GM12878 (cell line): ENCODE measurements at regions not wholly inside any gene's neighbourhood (a gene's known extent, or its start where the extent isn't known, plus 50 kb on each side); places are given as distances from the start of the nearest gene placed in this dataset.

ENCODE experiments used
- ATAC-seq: fragments of 200-7000 bp; cut with Tn5 transposase; 3 replicates; pipeline ENCODE4 v1.9.1; 2020; ENCODE audit warnings: mild to moderate bottlenecking, moderate library complexity
- BruUV-seq: library from RNA; stranded (reverse); fragments of 400-500 nt; replicated peaks from 2 replicates; lab custom pipeline; 2021; lab: Mats Ljungman, UMichigan
- CTCF ChIA-PET: fragments of 300-600 bp; sonication (Branson Sonifier 250); formaldehyde crosslinking; extraction: SDS; loops from one replicate; lab custom pipeline; 2021; ENCODE audit warnings: inconsistent platforms; lab: Yijun Ruan, JAX
- POLR2A ChIA-PET: fragments of 350-600 bp; formaldehyde crosslinking; extraction: SDS; loops from one replicate; lab custom pipeline; 2021; ENCODE audit warnings: inconsistent platforms; lab: Charles Lee
- RAD21 ChIA-PET: fragments of 300-600 bp; sonication (Branson Sonifier 250); formaldehyde crosslinking; loops from one replicate; lab custom pipeline; 2023; ENCODE audit warnings: antibody characterized with exemption; ENCODE audit not compliant: unreplicated experiment; lab: Charles Lee
- SMC1A ChIA-PET: fragments of 300-600 bp; sonication (Branson Sonifier 250); formaldehyde crosslinking; loops from one replicate; lab custom pipeline; 2023; ENCODE audit not compliant: unreplicated experiment, uncharacterized antibody; lab: Charles Lee
- DNase-seq: peaks from one replicate; pipeline ENCODE4 v3.0.0-alpha.2; 2011; ENCODE audit warnings: low read depth, low spot score
- FAIRE-seq: peaks from 3 replicates; lab custom pipeline; 2011; peaks lifted over from hg19 to GRCh38; lab: Jason Lieb, UNC
- H2AFZ ChIP-seq: 2 replicates; pipeline ENCODE4 v1.6.0; 2011; ENCODE audit warnings: low read depth, low read length, control low read depth; ENCODE audit not compliant: control insufficient read depth
- H3K27ac ChIP-seq: 2 replicates; pipeline ENCODE4 v1.5.1; 2011; ENCODE audit warnings: control low read depth; ENCODE audit not compliant: control insufficient read depth, insufficient read depth
- H3K27me3 ChIP-seq, 2 experiments: replicated peaks in 1 of 2; 2 replicates each; pipeline versions ENCODE4 v1.6.0 to v1.6.1; 2011; ENCODE audit warnings: low read length in 1 of 2; ENCODE audit not compliant: control insufficient read depth in 2 of 2, insufficient read depth in 2 of 2
- H3K36me3 ChIP-seq, 2 experiments: 2 replicates each; pipeline ENCODE4 v1.5.1; 2011; ENCODE audit warnings: low read length in 1 of 2; ENCODE audit not compliant: control insufficient read depth in 2 of 2, insufficient read depth in 2 of 2
- H3K4me1 ChIP-seq: 2 replicates; pipeline ENCODE4 v1.6.1; 2011; ENCODE audit warnings: mild to moderate bottlenecking, low read length, moderate library complexity, mixed read lengths; ENCODE audit not compliant: control insufficient read depth, insufficient read depth
- H3K4me2 ChIP-seq: 2 replicates; pipeline ENCODE4 v1.6.0; 2011; ENCODE audit warnings: control low read depth; ENCODE audit not compliant: control insufficient read depth, insufficient read depth
- H3K4me3 ChIP-seq: fragments of 200-600 bp; sonication (generic); 2 replicates; pipeline ENCODE4 v1.5.1; 2016
- H3K79me2 ChIP-seq: 2 replicates; pipeline ENCODE4 v1.6.0; 2011; ENCODE audit warnings: low read length; ENCODE audit not compliant: control insufficient read depth, insufficient read depth
- H3K9ac ChIP-seq: 2 replicates; pipeline ENCODE4 v1.8.0; 2011; ENCODE audit warnings: low read length, control low read depth, mixed read lengths; ENCODE audit not compliant: control insufficient read depth, insufficient read depth
- H3K9me3 ChIP-seq: replicated peaks from 3 replicates; pipeline ENCODE4 v1.5.1; 2011; ENCODE audit warnings: mild to moderate bottlenecking, low read length; ENCODE audit not compliant: control insufficient read depth, insufficient read depth
- H4K20me1 ChIP-seq: 2 replicates; pipeline ENCODE4 v1.6.0; 2011; ENCODE audit not compliant: control insufficient read depth, insufficient read depth
- BCL11A ChIP-seq: IDR thresholded peaks from 2 replicates; pipeline ENCODE4 v1.6.1; 2011; ENCODE audit warnings: low read depth, low read length
- DPF2 ChIP-seq: fragments of 450-650 bp; IDR thresholded peaks from 2 replicates; pipeline ENCODE4 v1.6.1; 2017; ENCODE audit warnings: mild to moderate bottlenecking
- MEF2A ChIP-seq: IDR thresholded peaks from 2 replicates; pipeline ENCODE4 v1.6.1; 2011; ENCODE audit warnings: low read depth, mild to moderate bottlenecking, low read length, moderate library complexity; ENCODE audit not compliant: insufficient read depth
- POLR2AphosphoS5 ChIP-seq: IDR thresholded peaks from 2 replicates; pipeline ENCODE4 v1.6.1; 2011; ENCODE audit warnings: mild to moderate bottlenecking, low read length, inconsistent platforms
- RAD21 ChIP-seq: IDR thresholded peaks from 2 replicates; pipeline ENCODE4 v1.6.1; 2011; ENCODE audit warnings: mild to moderate bottlenecking, low read depth, low read length, moderate library complexity; ENCODE audit not compliant: insufficient read depth
- TAF1 ChIP-seq: IDR thresholded peaks from 2 replicates; pipeline ENCODE4 v1.6.1; 2011; ENCODE audit warnings: mild to moderate bottlenecking, low read depth, low read length, borderline replicate concordance
- TCF7 ChIP-seq: IDR thresholded peaks from 2 replicates; pipeline ENCODE4 v1.6.1; 2014; ENCODE audit warnings: antibody characterized with exemption, borderline replicate concordance
- USF1 ChIP-seq: IDR thresholded peaks from 2 replicates; pipeline ENCODE4 v1.6.1; 2011; ENCODE audit warnings: borderline replicate concordance, low read depth, mild to moderate bottlenecking, moderate library complexity, mixed read lengths, low read length; ENCODE audit not compliant: insufficient read depth; ENCODE audit errors: extremely low read length
- WGBS: methylation state at CpG from one replicate; pipeline ENCODE4 v1.1.6; 2016; ENCODE audit warnings: low lambda C conversion rate; ENCODE audit not compliant: insufficient replicate concordance, insufficient coverage; ENCODE audit errors: missing lambda C conversion rate; 5-methylcytosine and 5-hydroxymethylcytosine counted together
- in situ Hi-C: fragments of 300-500 bp; cut with MboI; formaldehyde crosslinking; loops from 9 replicates; pipeline ENCODE4 v1.14.3; 2018; ENCODE audit warnings: mixed read lengths
- intact Hi-C: fragments of 100-400 bp; cut with micrococcal nuclease; formaldehyde crosslinking; loops from one replicate; pipeline ENCODE4 v1.14.2; 2022; ENCODE audit not compliant: unreplicated experiment

- no peaks in the 10 kb centered on the region for H3K4me1 ChIP-seq
- POLR2A ChIA-PET, result no interaction called here
- no peak overlapping the region for H2AFZ ChIP-seq
- no peaks in the 10 kb centered on the region; a peak in 1 of 4 replicates for H3K27me3 ChIP-seq
- ATAC-seq (no peak), FAIRE-seq (no peak), DNase-seq (no peak)
- H4K20me1 ChIP-seq, result no peaks in the 10 kb centered on the region
- H3K4me3 ChIP-seq, result no peak overlapping the region
- in situ Hi-C loops (no loop called here), intact Hi-C loops (no loop called here)
- SMC1A ChIA-PET, result no interaction called here
- no peaks in the 10 kb centered on the region for H3K9me3 ChIP-seq
- TF ChIP-seq USF1 (no peak), TCF7 (no peak)
- H3K36me3 ChIP-seq, result no peaks in the 10 kb centered on the region
- no peaks in the 10 kb centered on the region for H3K79me2 ChIP-seq
- CTCF ChIA-PET, result no interaction called here
- 71% methylated on average over 5 of the region's 5 CpGs for WGBS
- no peak overlapping the region for H3K9ac ChIP-seq
- H3K27ac ChIP-seq, result no peak overlapping the region
- RAD21 ChIA-PET, result no interaction called here
- H3K4me2 ChIP-seq, result no peak overlapping the region
- BruUV-seq, result no TSS peak
Measured at GRCh38 chr6:23964865-23965264, 161.2 kb upstream of the NRSN1 start.

DNA sequence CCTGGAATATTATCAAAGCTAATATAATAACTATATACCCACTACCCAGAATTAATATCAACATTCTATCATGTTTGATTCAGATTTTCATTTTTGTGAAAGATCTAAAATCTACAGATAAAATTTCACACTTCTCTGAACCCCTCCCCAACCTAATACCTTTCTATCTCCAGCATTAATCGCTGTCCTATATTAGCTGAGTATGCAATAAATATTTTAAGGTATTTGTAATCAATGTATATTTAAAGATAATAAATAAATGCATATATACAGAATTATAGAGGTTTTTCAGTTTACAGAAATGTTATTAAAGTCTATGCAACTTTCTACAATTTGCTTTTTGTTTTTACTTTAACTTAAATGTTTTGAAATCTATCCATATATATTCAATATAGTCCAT is 156.7 kb upstream of the NRSN1 start:
- intact Hi-C loops, result no loop called here
- no peak overlapping the region for H3K4me2 ChIP-seq
- no peak overlapping the region for H3K27ac ChIP-seq
- H3K27me3 ChIP-seq, result no peaks in the 10 kb centered on the region
- ChIA-PET POLR2A (no interaction called here), SMC1A (no interaction called here), CTCF (interaction anchor here (1.1 kb wide), 1 partner anchor 40 kb away, joined by 3 read pairs; no protein-coding TSS in a partner anchor), RAD21 (interaction anchor here (0.6 kb wide), 1 partner anchor 353 kb away, joined by 4 read pairs; no protein-coding TSS in a partner anchor)
- no peaks in the 10 kb centered on the region for H3K79me2 ChIP-seq
- no peak for DNase-seq
- FAIRE-seq, result no peak
- no peaks in the 10 kb centered on the region for H3K36me3 ChIP-seq
- no peak overlapping the region for H3K9ac ChIP-seq
- no peak overlapping the region for H2AFZ ChIP-seq
- ATAC-seq, result no peak
- 71% methylated on average over 1 of the region's 1 CpG for WGBS
- no peaks in the 10 kb centered on the region for H3K9me3 ChIP-seq
- BruUV-seq, result no TSS peak
- TF ChIP-seq POLR2AphosphoS5, result no peak
- no peak for TF ChIP-seq BCL11A
- TF ChIP-seq TAF1, result no peak
- no peak for TF ChIP-seq DPF2
- TF ChIP-seq MEF2A, result no peak
- no peak for TF ChIP-seq RAD21
- H4K20me1 ChIP-seq, result no peaks in the 10 kb centered on the region
- in situ Hi-C loops, result no loop called here
- no peak overlapping the region for H3K4me3 ChIP-seq
- no peaks in the 10 kb centered on the region for H3K4me1 ChIP-seq
